ENCODE measurements at regions not wholly inside any gene's neighbourhood (a gene's known extent, or its start where the extent isn't known, plus 50 kb on each side); places are given as distances from the start of the nearest gene placed in this dataset.

- TF ChIP-seq CTCF (IDR thresholded peaks at IDR 0.05; ENCODE audit: borderline replicate concordance, extremely low read depth, low read length, poor library complexity, severe bottlenecking) (no peak), EZH2 (IDR thresholded peaks at IDR 0.05; ENCODE audit: borderline replicate concordance, low read depth, low read length, severe bottlenecking) (no peak)
Observed at GRCh38 chr1:189563784-189564183, 913.9 kb downstream of the BRINP3 start.
